Mucosa of stomach (tissue), 1 donor: ENCODE measurements at regions not wholly inside any gene's neighbourhood (a gene's known extent, or its start where the extent isn't known, plus 50 kb on each side); places are given as distances from the start of the nearest gene placed in this dataset.

Experiments used
- H3K27me3 ChIP-seq: one replicate; pipeline ENCODE4 v1.7.0; 2013; ENCODE audit warnings: mild to moderate bottlenecking, low read length; ENCODE audit not compliant: control insufficient read depth, insufficient read depth
- H3K36me3 ChIP-seq: one replicate; pipeline ENCODE4 v1.7.0; 2013; ENCODE audit warnings: low read length; ENCODE audit not compliant: control insufficient read depth, insufficient read depth
- H3K4me1 ChIP-seq: one replicate; pipeline ENCODE4 v1.7.0; 2013; ENCODE audit warnings: mild to moderate bottlenecking, low read length; ENCODE audit not compliant: control insufficient read depth, insufficient read depth
- H3K4me3 ChIP-seq: one replicate; pipeline ENCODE4 v1.7.0; 2013; ENCODE audit warnings: low read length
- H3K9ac ChIP-seq: one replicate; pipeline ENCODE4 v1.7.0; 2013; ENCODE audit warnings: mild to moderate bottlenecking, low read length, moderate library complexity
- H3K9me3 ChIP-seq: one replicate; pipeline ENCODE4 v1.7.0; 2013; ENCODE audit warnings: mild to moderate bottlenecking, low read length, moderate library complexity; ENCODE audit not compliant: control insufficient read depth
- donor health status: Pancreatic carcinoma.

DNA sequence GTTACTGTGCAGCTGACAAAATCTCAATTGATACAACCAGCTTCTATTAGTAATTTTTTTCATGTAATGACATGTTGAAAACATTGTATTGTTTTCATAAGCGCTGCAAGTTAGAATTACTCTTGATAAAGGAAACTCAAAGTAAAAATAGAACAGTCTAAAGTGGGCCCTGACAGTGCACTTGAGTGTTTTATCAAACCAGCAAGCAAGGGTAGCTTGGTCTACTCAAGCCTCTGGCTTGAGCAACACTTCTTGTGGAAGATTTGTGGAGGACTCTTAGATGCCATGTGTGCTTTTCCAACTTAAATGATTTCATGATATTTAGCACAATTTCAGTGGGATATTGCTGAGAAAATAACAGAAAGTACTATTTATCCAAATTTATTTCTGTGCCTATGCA is 575.7 kb upstream of the ZNF717 start:
- H3K4me1 ChIP-seq = no peaks in the 10 kb centered on the region
- H3K27me3 ChIP-seq = no peaks in the 10 kb centered on the region
- no peak overlapping the region for H3K4me3 ChIP-seq
- no peaks in the 10 kb centered on the region for H3K36me3 ChIP-seq
- H3K9ac ChIP-seq = no peak overlapping the region
- H3K9me3 ChIP-seq = no peaks in the 10 kb centered on the region

GRCh38 chr3:76362643-76363042 is 577.3 kb upstream of the ZNF717 start:
- H3K4me3 ChIP-seq = no peak overlapping the region
- H3K9me3 ChIP-seq = no peaks in the 10 kb centered on the region
- H3K4me1 ChIP-seq = no peaks in the 10 kb centered on the region
- no peak overlapping the region for H3K9ac ChIP-seq
- H3K36me3 ChIP-seq = no peaks in the 10 kb centered on the region
- no peaks in the 10 kb centered on the region for H3K27me3 ChIP-seq

DNA sequence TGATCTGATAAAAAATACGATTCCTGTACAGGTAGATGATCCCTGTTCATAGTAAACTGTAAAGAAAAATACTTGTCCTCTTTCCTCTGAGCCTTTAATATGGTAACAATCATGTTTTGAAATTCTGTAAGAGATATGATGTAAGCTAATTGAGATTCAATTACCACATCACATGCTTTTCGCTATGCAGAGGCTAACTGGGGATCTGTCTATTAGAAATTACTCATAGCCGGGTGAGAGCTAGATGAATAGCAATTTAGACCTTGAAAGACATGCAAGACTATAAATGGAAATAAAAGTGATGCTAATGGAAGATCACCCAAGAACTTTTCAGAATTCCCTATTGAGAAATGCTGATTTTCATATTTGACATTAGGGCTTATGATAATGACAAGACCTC is 579.9 kb upstream of the ZNF717 start:
- H3K36me3 ChIP-seq = no peaks in the 10 kb centered on the region
- no peaks in the 10 kb centered on the region for H3K9me3 ChIP-seq
- H3K4me3 ChIP-seq = no peak overlapping the region
- H3K9ac ChIP-seq = no peak overlapping the region
- no peaks in the 10 kb centered on the region for H3K27me3 ChIP-seq
- H3K4me1 ChIP-seq = no peaks in the 10 kb centered on the region

- H3K9ac ChIP-seq = no peak overlapping the region
- H3K27me3 ChIP-seq = no peaks in the 10 kb centered on the region
- no peaks in the 10 kb centered on the region for H3K36me3 ChIP-seq
- H3K4me3 ChIP-seq = no peak overlapping the region
- no peaks in the 10 kb centered on the region for H3K4me1 ChIP-seq
- H3K9me3 ChIP-seq = no peaks in the 10 kb centered on the region
These were observed 581.9 kb upstream of the ZNF717 start for GRCh38 chr3:76367281-76367680.

DNA sequence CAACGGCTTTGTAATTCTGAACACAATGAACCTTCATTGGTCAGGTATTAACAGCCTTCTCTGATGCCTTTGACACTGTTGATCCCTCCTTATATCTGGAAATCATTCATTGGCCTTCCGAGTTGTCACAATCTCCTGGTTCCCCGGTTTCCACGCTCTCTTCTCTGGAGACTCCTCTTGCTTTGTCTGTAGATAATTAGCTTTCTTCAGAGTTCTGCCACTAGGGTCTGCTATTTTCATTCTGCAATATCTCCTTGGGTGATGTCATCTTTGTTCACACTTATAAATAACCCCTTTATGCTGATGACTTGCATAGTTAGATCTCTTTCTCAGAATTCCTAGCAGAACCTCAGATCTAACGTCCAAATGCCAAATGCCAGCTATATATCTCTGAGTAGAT is 583.8 kb upstream of the ZNF717 start:
- H3K9ac ChIP-seq = no peak overlapping the region
- no peaks in the 10 kb centered on the region for H3K27me3 ChIP-seq
- H3K36me3 ChIP-seq = no peaks in the 10 kb centered on the region
- H3K9me3 ChIP-seq = no peaks in the 10 kb centered on the region
- H3K4me1 ChIP-seq = no peaks in the 10 kb centered on the region
- no peak overlapping the region for H3K4me3 ChIP-seq

- H3K4me3 ChIP-seq = no peak overlapping the region
- no peak overlapping the region for H3K9ac ChIP-seq
- H3K4me1 ChIP-seq = no peaks in the 10 kb centered on the region
- H3K27me3 ChIP-seq = no peaks in the 10 kb centered on the region
- H3K9me3 ChIP-seq = no peaks in the 10 kb centered on the region
- no peaks in the 10 kb centered on the region for H3K36me3 ChIP-seq
These were observed 585.6 kb upstream of the ZNF717 start for GRCh38 chr3:76370749-76371520.

GRCh38 chr3:76372497-76372896 is 587.1 kb upstream of the ZNF717 start:
- H3K4me1 ChIP-seq = no peaks in the 10 kb centered on the region
- no peaks in the 10 kb centered on the region for H3K36me3 ChIP-seq
- no peak overlapping the region for H3K4me3 ChIP-seq
- H3K9me3 ChIP-seq = no peaks in the 10 kb centered on the region
- no peaks in the 10 kb centered on the region for H3K27me3 ChIP-seq
- H3K9ac ChIP-seq = no peak overlapping the region

DNA sequence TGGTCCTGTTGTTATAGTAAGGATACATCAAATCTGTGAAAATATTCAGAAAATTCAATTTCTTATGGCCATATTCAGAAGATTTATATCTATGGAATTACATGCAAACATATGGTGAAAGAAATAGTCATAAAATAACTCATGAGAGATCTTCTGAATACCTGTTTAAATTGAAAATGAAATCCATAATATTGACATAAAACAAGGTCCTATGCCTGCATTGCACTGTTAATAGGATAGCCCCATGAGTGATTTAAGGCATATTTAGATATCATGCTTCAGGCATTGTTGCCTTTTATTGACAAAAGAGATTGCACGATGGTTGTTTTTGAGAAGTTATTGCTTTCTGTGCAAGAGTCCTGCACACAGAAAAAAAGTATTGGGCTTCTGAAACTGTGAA is 591.7 kb upstream of the ZNF717 start:
- no peaks in the 10 kb centered on the region for H3K27me3 ChIP-seq
- H3K4me3 ChIP-seq = no peak overlapping the region
- H3K9me3 ChIP-seq = no peaks in the 10 kb centered on the region
- no peaks in the 10 kb centered on the region for H3K4me1 ChIP-seq
- no peak overlapping the region for H3K9ac ChIP-seq
- H3K36me3 ChIP-seq = no peaks in the 10 kb centered on the region

- no peaks in the 10 kb centered on the region for H3K4me1 ChIP-seq
- H3K36me3 ChIP-seq = no peaks in the 10 kb centered on the region
- no peak overlapping the region for H3K9ac ChIP-seq
- H3K4me3 ChIP-seq = no peak overlapping the region
- no peaks in the 10 kb centered on the region for H3K9me3 ChIP-seq
- no peaks in the 10 kb centered on the region for H3K27me3 ChIP-seq
These were observed 593.4 kb upstream of the ZNF717 start for GRCh38 chr3:76378789-76379188.

- Histone ChIP-seq H3K36me3 (no peaks in the 10 kb centered on the region), H3K9ac (no peak overlapping the region), H3K4me1 (no peaks in the 10 kb centered on the region), H3K4me3 (no peak overlapping the region), H3K9me3 (no peaks in the 10 kb centered on the region), H3K27me3 (no peaks in the 10 kb centered on the region)
These were observed 598.4 kb upstream of the ZNF717 start for GRCh38 chr3:76383781-76384180.

GRCh38 chr3:76387000-76387399 is 601.7 kb upstream of the ZNF717 start:
- no peak overlapping the region for H3K4me3 ChIP-seq
- H3K36me3 ChIP-seq = no peaks in the 10 kb centered on the region
- H3K27me3 ChIP-seq = no peaks in the 10 kb centered on the region
- H3K4me1 ChIP-seq = no peaks in the 10 kb centered on the region
- no peaks in the 10 kb centered on the region for H3K9me3 ChIP-seq
- no peak overlapping the region for H3K9ac ChIP-seq

GRCh38 chr3:76400141-76400540 is 614.8 kb upstream of the ZNF717 start:
- Histone ChIP-seq H3K9me3 (no peaks in the 10 kb centered on the region), H3K9ac (no peak overlapping the region), H3K27me3 (no peaks in the 10 kb centered on the region), H3K4me1 (no peaks in the 10 kb centered on the region), H3K4me3 (no peak overlapping the region), H3K36me3 (no peaks in the 10 kb centered on the region)

DNA sequence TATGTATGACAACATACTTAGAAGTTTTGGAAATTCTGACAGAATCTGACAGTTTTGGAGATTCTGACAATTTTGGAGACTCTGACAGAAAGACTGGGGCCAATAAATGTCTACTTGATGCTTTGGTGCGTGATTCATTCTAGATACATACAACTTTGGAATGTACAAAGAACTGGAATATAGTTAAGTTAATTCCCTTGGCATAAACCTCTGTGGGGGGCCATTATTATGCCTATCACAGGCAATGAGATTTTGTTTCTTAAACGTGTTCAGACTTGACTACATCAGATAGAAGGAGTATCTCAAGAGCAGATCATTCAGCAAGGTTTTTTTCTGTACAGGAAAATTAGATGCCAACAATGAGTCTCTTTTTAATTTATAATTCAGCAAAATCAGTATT is 617.6 kb upstream of the ZNF717 start:
- H3K9ac ChIP-seq = no peak overlapping the region
- H3K36me3 ChIP-seq = no peaks in the 10 kb centered on the region
- no peaks in the 10 kb centered on the region for H3K4me1 ChIP-seq

More for the DNA sequence above, 617.6 kb upstream of the ZNF717 start:
- no peaks in the 10 kb centered on the region for H3K27me3 ChIP-seq
- no peaks in the 10 kb centered on the region for H3K9me3 ChIP-seq
- no peak overlapping the region for H3K4me3 ChIP-seq
